Activated T-cell treated with anti-CD3 and anti-CD28 coated beads for 24 hours (primary cell): ENCODE measurements at regions not wholly inside any gene's neighbourhood (a gene's known extent, or its start where the extent isn't known, plus 50 kb on each side); places are given as distances from the start of the nearest gene placed in this dataset.

ENCODE experiments used
- DNase-seq: peaks from one replicate; pipeline ENCODE4 v3.0.0-alpha.2; 2020; ENCODE audit warnings: low read depth

- no peak for DNase-seq
Measured at GRCh38 chr2:153004627-153005026, 286.2 kb downstream of the ARL6IP6 start.

- DNase-seq = no peak
Measured at GRCh38 chr2:152974146-152974545, 255.7 kb downstream of the ARL6IP6 start.

- no peak for DNase-seq
Measured at GRCh38 chr2:152971685-152972084, 253.3 kb downstream of the ARL6IP6 start.

GRCh38 chr2:152962446-152962845 lies 244.0 kb downstream of the ARL6IP6 start:
- DNase-seq = no peak

- no peak for DNase-seq
Measured at GRCh38 chr2:152961351-152961750, 242.9 kb downstream of the ARL6IP6 start.

- DNase-seq = no peak
Measured at GRCh38 chr2:152950126-152950525, 231.7 kb downstream of the ARL6IP6 start.

- no peak for DNase-seq
Measured at GRCh38 chr2:152944099-152944498, 225.7 kb downstream of the ARL6IP6 start.

GRCh38 chr2:152942940-152943440 lies 224.6 kb downstream of the ARL6IP6 start:
- no peak for DNase-seq

GRCh38 chr2:152930501-152930900 lies 212.1 kb downstream of the ARL6IP6 start:
- no peak for DNase-seq

GRCh38 chr2:152929628-152930027 lies 211.2 kb downstream of the ARL6IP6 start:
- DNase-seq = no peak

GRCh38 chr2:152925547-152926448 lies 207.4 kb downstream of the ARL6IP6 start:
- peak; percentile 11 for DNase-seq

GRCh38 chr2:152924722-152925121 lies 206.3 kb downstream of the ARL6IP6 start:
- DNase-seq = no peak

GRCh38 chr2:152924219-152924618 lies 205.8 kb downstream of the ARL6IP6 start:
- DNase-seq = no peak

GRCh38 chr2:152920846-152921245 lies 202.4 kb downstream of the ARL6IP6 start:
- no peak for DNase-seq

GRCh38 chr2:152910970-152911369 lies 192.6 kb downstream of the ARL6IP6 start:
- no peak for DNase-seq

- DNase-seq = no peak
Measured at GRCh38 chr2:152907046-152907445, 188.6 kb downstream of the ARL6IP6 start.

GRCh38 chr2:152894051-152894450 lies 175.6 kb downstream of the ARL6IP6 start:
- no peak for DNase-seq

GRCh38 chr2:152890736-152891135 lies 172.3 kb downstream of the ARL6IP6 start:
- DNase-seq = no peak

- no peak for DNase-seq
Measured at GRCh38 chr2:152883951-152884487, 165.6 kb downstream of the ARL6IP6 start.

- no peak for DNase-seq
Measured at GRCh38 chr2:152881527-152881926, 163.1 kb downstream of the ARL6IP6 start.

GRCh38 chr2:152879275-152879674 lies 160.9 kb downstream of the ARL6IP6 start:
- DNase-seq = no peak

- DNase-seq = no peak
Measured at GRCh38 chr2:152875701-152876695, 157.6 kb downstream of the ARL6IP6 start.
